NB4 (cell line): ENCODE measurements at regions not wholly inside any gene's neighbourhood (a gene's known extent, or its start where the extent isn't known, plus 50 kb on each side); places are given as distances from the start of the nearest gene placed in this dataset.

Experiments used
- CTCF ChIP-seq: IDR thresholded peaks from one replicate; pipeline ENCODE4 v1.5.1; 2012; ENCODE audit warnings: low read depth, low read length
- MAX ChIP-seq: IDR thresholded peaks from 2 replicates; pipeline ENCODE4 v1.6.1; 2011; ENCODE audit warnings: low read depth, low read length
- POLR2A ChIP-seq: IDR thresholded peaks from 2 replicates; pipeline ENCODE4 v1.6.1; 2011; ENCODE audit warnings: mild to moderate bottlenecking; ENCODE audit not compliant: insufficient read length; ENCODE audit errors: extremely low read depth

GRCh38 chr10:78925275-78925674, 143.5 kb upstream of the ZMIZ1 start:
- no peak for TF ChIP-seq MAX
- no peak for TF ChIP-seq POLR2A
- no peak for TF ChIP-seq CTCF
